K562 (cell line): ENCODE measurements at regions not wholly inside any gene's neighbourhood (a gene's known extent, or its start where the extent isn't known, plus 50 kb on each side); places are given as distances from the start of the nearest gene placed in this dataset.
A peak's percentile ranks its signal among the peaks of the same experiment; 100 is the strongest.

Experiments
- ATAC-seq: fragments of 200-7000 bp; cut with Tn5 transposase; 3 replicates; pipeline ENCODE4 v1.9.1; 2020; ENCODE audit warnings: moderate library complexity
- BruUV-seq: library from RNA; stranded (reverse); fragments of 400-500 nt; replicated peaks from 2 replicates; lab custom pipeline; 2021; lab: Mats Ljungman, UMichigan
- CTCF ChIA-PET: fragments of 300-600 bp; formaldehyde crosslinking; extraction: SDS; loops from one replicate; lab custom pipeline; 2021; ENCODE audit warnings: low intra/inter-chr PET ratio; lab: Yijun Ruan, JAX
- POLR2A ChIA-PET: fragments of 300-600, 350-650 bp; sonication (Branson Sonifier 250); formaldehyde crosslinking; extraction: SDS; loops from one replicate; lab custom pipeline; 2021; ENCODE audit warnings: antibody characterized with exemption, inconsistent platforms; lab: Yijun Ruan, JAX
- DNase-seq, 4 experiments: peaks; one replicate each; pipeline versions ENCODE4 v3.0.0 to v3.0.0-alpha.2; 2011 to 2018; ENCODE audit warnings: low spot score in 3 of 4, mixed read lengths in 3 of 4; ENCODE audit errors: extremely low read depth in 1 of 4
- FAIRE-seq: peaks from 2 replicates; lab custom pipeline; 2011; peaks lifted over from hg19 to GRCh38; lab: Jason Lieb, UNC
- H2AFZ ChIP-seq: 2 replicates; pipeline ENCODE4 v1.6.0; 2011; ENCODE audit warnings: low read depth, low read length, control low read depth, inconsistent platforms
- H3K27ac ChIP-seq: fragments of 200-600 bp; 3 replicates; pipeline ENCODE4 v1.8.0; 2011; ENCODE audit warnings: low read depth, mild to moderate bottlenecking, control low read depth, inconsistent platforms, low read length, moderate library complexity, mixed read lengths; ENCODE audit errors: extremely low read depth
- H3K27me3 ChIP-seq, 2 experiments: fragments of 300-600 bp in 1 of 2; 2 replicates in 1 of 2; 3 replicates in 1 of 2; pipeline versions ENCODE4 v1.6.0 to v1.8.0; 2011; ENCODE audit warnings: inconsistent platforms in 2 of 2, low read length in 2 of 2, mild to moderate bottlenecking in 1 of 2, mixed read lengths in 1 of 2, moderate library complexity in 1 of 2; ENCODE audit not compliant: control insufficient read depth in 2 of 2, insufficient read depth in 2 of 2
- H3K36me3 ChIP-seq: fragments of 300-600 bp; 3 replicates; pipeline ENCODE4 v1.8.0; 2011; ENCODE audit warnings: mild to moderate bottlenecking, low read length, inconsistent platforms; ENCODE audit not compliant: control insufficient read depth, insufficient read depth
- H3K4me1 ChIP-seq, 2 experiments: fragments of 200-600 bp in 1 of 2; replicated peaks in 1 of 2; 2 replicates in 1 of 2; 3 replicates in 1 of 2; pipeline versions ENCODE4 v1.5.1 to v1.8.0; 2011; ENCODE audit warnings: inconsistent platforms in 2 of 2, low read length in 2 of 2, mild to moderate bottlenecking in 1 of 2, mixed read lengths in 1 of 2, moderate library complexity in 1 of 2; ENCODE audit not compliant: control insufficient read depth in 2 of 2, insufficient read depth in 2 of 2
- H3K4me2 ChIP-seq: 2 replicates; pipeline ENCODE4 v1.6.1; 2011; ENCODE audit warnings: low read length, control low read depth, inconsistent platforms, mixed read lengths; ENCODE audit not compliant: insufficient read depth
- H3K4me3 ChIP-seq: fragments of 200-600 bp; sonication (generic), shearing (Covaris generic); 2 replicates; pipeline ENCODE4 v1.5.1; 2016; ENCODE audit warnings: control low read depth, inconsistent platforms
- H3K79me2 ChIP-seq: fragments of 200-600 bp; 3 replicates; pipeline ENCODE4 v1.8.0; 2011; ENCODE audit warnings: low read length, inconsistent platforms; ENCODE audit not compliant: control insufficient read depth, insufficient read depth
- H3K9ac ChIP-seq, 2 experiments: 2 replicates each; pipeline versions ENCODE4 v1.6.0 to v1.6.1; 2011; ENCODE audit warnings: low read depth in 2 of 2, low read length in 2 of 2, control low read depth in 1 of 2, inconsistent platforms in 1 of 2, mild to moderate bottlenecking in 1 of 2, mixed read lengths in 1 of 2; ENCODE audit not compliant: insufficient read depth in 1 of 2
- H3K9me1 ChIP-seq: one replicate; pipeline ENCODE4 v1.6.0; 2011; ENCODE audit warnings: inconsistent platforms, mild to moderate bottlenecking, low read length, moderate library complexity; ENCODE audit not compliant: control insufficient read depth, insufficient read depth
- H3K9me3 ChIP-seq: replicated peaks from 2 replicates; pipeline ENCODE4 v1.5.1; 2011; ENCODE audit warnings: low read depth, low read length, inconsistent platforms; ENCODE audit not compliant: control insufficient read depth, insufficient read depth
- H4K20me1 ChIP-seq: replicated peaks from 2 replicates; pipeline ENCODE4 v1.6.1; 2011; ENCODE audit warnings: low read length, inconsistent platforms, mixed read lengths; ENCODE audit not compliant: control insufficient read depth, insufficient read depth
- KAT7 ChIP-seq: sonication (generic); formaldehyde crosslinking; IDR thresholded peaks from 2 replicates; pipeline ENCODE4 v1.8.0; 2022; ENCODE audit warnings: missing genetic modification reagents, mild to moderate bottlenecking, borderline replicate concordance
- PBX2 ChIP-seq, 2 experiments: IDR thresholded peaks in 1 of 2; conservative IDR thresholded peaks in 1 of 2; 2 replicates each; pipeline ENCODE4 v1.6.1; 2016; ENCODE audit warnings: low read depth in 2 of 2, mild to moderate bottlenecking in 1 of 2, missing compliant biosample characterization in 1 of 2, missing genetic modification characterization in 1 of 2, moderate library complexity in 1 of 2
- WGBS: fragments of 100-300 bp; shearing (Covaris generic); methylation state at CpG from one replicate; pipeline ENCODE4 v1.1.6; 2016; ENCODE audit warnings: low coverage, mixed read lengths; ENCODE audit not compliant: insufficient coverage; ENCODE audit errors: missing lambda C conversion rate; 5-methylcytosine and 5-hydroxymethylcytosine counted together
- in situ Hi-C: fragments of 300-500 bp; cut with MboI; formaldehyde crosslinking; loops from 4 replicates; pipeline ENCODE4 v1.15.0; 2018; ENCODE audit warnings: inconsistent platforms, mixed read lengths
- intact Hi-C: fragments of 100-400 bp; cut with micrococcal nuclease; formaldehyde crosslinking; loops from 2 replicates; pipeline ENCODE4 v1.14.2; 2022

- CTCF ChIA-PET = no interaction called here
- Histone ChIP-seq H3K9ac (no peak overlapping the region), H3K27ac (no peak overlapping the region), H3K4me1 (no peaks in the 10 kb centered on the region), H4K20me1 (no peaks in the 10 kb centered on the region), H3K4me3 (no peak overlapping the region), H3K9me3 (no peaks in the 10 kb centered on the region), H3K27me3 (no peaks in the 10 kb centered on the region; a peak in 1 of 5 replicates), H3K4me2 (no peak overlapping the region), H3K9me1 (no peaks in the 10 kb centered on the region), H2AFZ (no peak overlapping the region), H3K36me3 (no peaks in the 10 kb centered on the region), H3K79me2 (no peaks in the 10 kb centered on the region)
- DNase-seq (no peak), ATAC-seq (no peak), FAIRE-seq (no peak)
- in situ Hi-C loops = no loop called here
- under 1% methylated on average over 11 of the region's 11 CpGs for WGBS
- intact Hi-C loops = no loop called here
- POLR2A ChIA-PET = interaction anchor here (1.3 kb wide), 1 partner anchor 16 kb away, joined by 3 read pairs; no protein-coding TSS in a partner anchor
- no TSS peak for BruUV-seq
- TF ChIP-seq KAT7 (no peak), PBX2 (CRISPR knock-in tag; IDR thresholded peaks at IDR 0.05; ENCODE audit: low read depth) (no peak), PBX2 (tag; conservative IDR thresholded peaks at IDR 0.05; ENCODE audit: low read depth) (0 out of 2 replicates have a peak, but pooled peaks have one; percentile 20)
Measured at GRCh38 chr2:176589825-176590440, 320.7 kb downstream of the MTX2 start.
